LNCAP (cell line): ENCODE measurements at regions not wholly inside any gene's neighbourhood (a gene's known extent, or its start where the extent isn't known, plus 50 kb on each side); places are given as distances from the start of the nearest gene placed in this dataset.

Experiments used
- CTCF ChIP-seq: fragments of 450-650 bp; IDR thresholded peaks from 2 replicates; pipeline ENCODE4 v1.5.1; 2017; ENCODE audit warnings: mild to moderate bottlenecking

- TF ChIP-seq CTCF, result no peak
Measured at GRCh38 chr3:135539854-135540253, 425.7 kb upstream of the PPP2R3A start.

DNA sequence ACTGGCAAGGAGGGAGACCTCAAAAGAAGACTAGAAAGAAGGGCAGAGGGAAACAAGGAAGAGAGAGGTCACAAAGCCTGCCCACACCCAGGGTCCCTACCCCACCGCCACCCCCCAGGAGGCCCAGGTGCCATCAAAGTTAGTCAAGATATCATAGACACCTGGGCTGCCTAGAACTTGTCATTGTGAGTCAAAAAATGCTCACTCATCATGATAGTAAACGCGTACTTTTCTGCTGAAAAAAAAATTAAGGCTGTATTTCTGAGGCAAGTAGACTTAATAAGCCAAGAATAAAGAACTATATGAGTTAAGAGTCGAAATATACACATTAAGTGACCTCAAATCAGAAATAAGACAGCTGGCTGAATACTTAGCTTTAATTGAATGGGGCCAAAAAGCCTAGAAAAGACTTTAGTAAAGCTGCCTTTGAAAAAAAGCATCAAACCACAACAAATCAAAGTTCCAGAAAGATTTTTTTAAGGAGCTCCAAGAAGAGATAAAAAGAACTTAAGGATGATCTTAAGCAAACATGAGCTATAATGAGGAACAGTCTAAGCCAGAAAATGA, 415.5 kb upstream of the PPP2R3A start:
- TF ChIP-seq CTCF, result no peak

- no peak for TF ChIP-seq CTCF
Measured at GRCh38 chr3:135556174-135556573, 409.4 kb upstream of the PPP2R3A start.

- no peak for TF ChIP-seq CTCF
Measured at GRCh38 chr3:135558150-135558783, 407.3 kb upstream of the PPP2R3A start.

DNA sequence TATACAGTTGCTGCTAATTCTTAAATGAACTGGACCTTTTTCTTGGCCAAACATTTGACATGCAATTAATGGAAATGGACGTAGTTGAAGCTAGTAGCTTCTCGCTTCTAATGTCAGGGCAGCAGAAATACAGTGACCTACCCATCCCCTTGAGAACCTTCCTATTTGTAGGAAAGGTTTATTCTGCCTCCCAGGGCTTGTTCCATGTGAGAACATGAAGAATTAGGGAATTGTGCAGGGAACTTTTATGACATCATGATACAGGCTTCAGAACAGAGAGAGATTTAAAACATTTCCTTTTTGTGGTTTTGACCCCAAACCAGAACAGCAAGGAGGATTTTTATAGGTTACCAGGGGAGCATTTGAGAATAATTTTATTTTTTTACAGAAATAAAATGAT, 406.6 kb upstream of the PPP2R3A start:
- no peak for TF ChIP-seq CTCF

DNA sequence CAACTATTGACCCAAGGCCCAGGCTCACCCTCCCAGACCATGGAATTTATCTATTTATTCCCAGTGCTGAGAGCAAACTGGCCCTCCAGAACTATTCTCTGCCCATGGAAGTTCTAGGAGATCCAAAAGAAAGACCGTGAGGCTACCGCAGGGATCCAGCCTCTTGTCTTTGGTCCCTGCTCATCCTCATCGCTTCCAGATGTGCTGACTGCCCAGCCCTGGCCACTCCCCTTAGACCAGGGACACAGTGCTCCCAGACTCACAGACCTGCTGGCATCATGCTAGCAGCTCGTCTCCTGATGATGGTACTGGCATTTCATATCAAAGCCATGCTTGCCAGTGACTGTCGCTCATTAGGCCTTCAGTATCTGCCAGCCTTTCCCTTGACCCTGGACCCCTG, 405.7 kb upstream of the PPP2R3A start:
- TF ChIP-seq CTCF, result no peak

DNA sequence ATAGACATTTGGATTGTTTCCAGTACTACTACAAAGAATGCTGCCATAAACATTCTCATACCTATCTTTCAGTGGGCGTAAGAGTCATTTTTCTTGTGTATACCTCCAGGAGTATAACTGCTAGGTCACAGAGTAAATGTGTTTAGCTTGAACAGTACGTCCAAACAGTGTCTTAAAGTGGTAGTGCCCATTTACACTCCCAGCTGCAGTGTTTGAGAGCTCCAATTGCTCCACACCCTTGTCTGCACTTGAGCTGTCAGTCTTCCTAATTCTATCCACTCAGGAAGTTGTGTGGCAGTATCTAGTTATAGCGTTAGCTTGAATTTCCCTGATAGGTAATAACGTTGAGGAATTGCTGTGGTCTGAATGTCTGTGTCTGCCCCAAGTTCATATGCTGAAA, 404.7 kb upstream of the PPP2R3A start:
- no peak for TF ChIP-seq CTCF

DNA sequence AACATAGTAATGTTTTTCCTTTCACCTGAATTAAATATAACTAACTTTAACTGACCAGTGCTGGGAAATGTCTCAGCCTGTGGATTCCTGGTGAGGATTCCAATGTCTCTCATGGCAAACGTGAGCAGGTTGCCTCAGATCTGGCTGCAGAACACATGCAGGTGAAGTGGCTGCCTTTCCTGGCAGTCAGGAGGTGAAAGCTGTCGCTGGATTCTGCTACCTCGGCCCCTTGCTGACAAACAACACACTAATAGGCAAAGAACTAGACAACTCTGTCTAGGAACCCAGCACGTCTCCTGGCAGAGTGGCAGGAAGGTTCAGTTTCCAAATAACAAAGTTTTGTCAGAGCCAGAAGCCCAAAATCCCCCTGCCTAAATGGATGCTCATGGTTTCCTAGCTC, 400.8 kb upstream of the PPP2R3A start:
- no peak for TF ChIP-seq CTCF
